SK-N-MC (cell line): ENCODE measurements at regions not wholly inside any gene's neighbourhood (a gene's known extent, or its start where the extent isn't known, plus 50 kb on each side); places are given as distances from the start of the nearest gene placed in this dataset.

Experiments used
- DNase-seq: peaks from one replicate; pipeline ENCODE4 v3.0.0-alpha.2; 2011; ENCODE audit warnings: low read depth, low spot score
- H3K27ac ChIP-seq: fragments of 200-600 bp; sonication (generic); 2 replicates; pipeline ENCODE4 v1.5.1; 2016; ENCODE audit warnings: mixed run types
- H3K36me3 ChIP-seq: fragments of 200-600 bp; sonication (generic); 2 replicates; pipeline ENCODE4 v1.6.1; 2017; ENCODE audit warnings: antibody characterized with exemption, low read length, mixed read lengths; ENCODE audit not compliant: insufficient read depth
- H3K4me3 ChIP-seq: fragments of 200-600 bp; sonication (generic); 2 replicates; pipeline ENCODE4 v1.5.1; 2016
- H3K9ac ChIP-seq: fragments of 200-600 bp; sonication (generic); 2 replicates; pipeline ENCODE4 v1.8.0; 2017; ENCODE audit warnings: mixed run types, mixed read lengths; ENCODE audit not compliant: insufficient read length
- H3K9me3 ChIP-seq: fragments of 200-600 bp; sonication (generic); 2 replicates; pipeline ENCODE4 v1.6.1; 2017; ENCODE audit warnings: low read depth, mild to moderate bottlenecking, antibody characterized with exemption, low read length, moderate library complexity, mixed read lengths
- EZH2 ChIP-seq: fragments of 200-600 bp; sonication (generic); IDR thresholded peaks from one replicate; pipeline ENCODE4 v1.6.1; 2017; ENCODE audit warnings: antibody characterized with exemption
- FOXP2 ChIP-seq: optimal IDR thresholded peaks from 2 replicates; pipeline ENCODE3; 2011; ENCODE audit warnings: mild to moderate bottlenecking, moderate library complexity; ENCODE audit not compliant: insufficient read depth; ENCODE audit errors: extremely low read length, control extremely low read depth
- POLR2AphosphoS5 ChIP-seq: IDR thresholded peaks from 2 replicates; pipeline ENCODE4 v1.6.1; 2012; ENCODE audit warnings: mild to moderate bottlenecking, low read depth, low read length, borderline replicate concordance

- TF ChIP-seq EZH2 (no peak), POLR2AphosphoS5 (no peak), FOXP2 (no peak)
- no peak for DNase-seq
- no peaks in the 10 kb centered on the region for H3K9me3 ChIP-seq
- no peak overlapping the region for H3K4me3 ChIP-seq
- H3K9ac ChIP-seq = no peak overlapping the region
- no peak overlapping the region for H3K27ac ChIP-seq
- H3K36me3 ChIP-seq = no peaks in the 10 kb centered on the region
Measured at GRCh38 chr3:34020726-34021680, 222.6 kb downstream of the PDCD6IP start.

- Histone ChIP-seq H3K4me3 (no peak overlapping the region), H3K27ac (no peak overlapping the region), H3K36me3 (no peaks in the 10 kb centered on the region), H3K9ac (no peak overlapping the region), H3K9me3 (no peaks in the 10 kb centered on the region)
- no peak for TF ChIP-seq FOXP2
- TF ChIP-seq POLR2AphosphoS5 = no peak
- no peak for TF ChIP-seq EZH2
- no peak for DNase-seq
Measured at GRCh38 chr3:34022147-34022546, 223.7 kb downstream of the PDCD6IP start.

- H3K36me3 ChIP-seq = no peaks in the 10 kb centered on the region
- no peak for DNase-seq
- H3K27ac ChIP-seq = no peak overlapping the region
- H3K9me3 ChIP-seq = no peaks in the 10 kb centered on the region
- H3K4me3 ChIP-seq = no peak overlapping the region
- H3K9ac ChIP-seq = no peak overlapping the region
- TF ChIP-seq EZH2 = no peak
- no peak for TF ChIP-seq POLR2AphosphoS5
- TF ChIP-seq FOXP2 = no peak
Measured at GRCh38 chr3:34024447-34025240, 226.2 kb downstream of the PDCD6IP start.

GRCh38 chr3:34033839-34034238, 235.4 kb downstream of the PDCD6IP start:
- no peak for DNase-seq
- Histone ChIP-seq H3K9me3 (no peaks in the 10 kb centered on the region), H3K36me3 (no peaks in the 10 kb centered on the region), H3K4me3 (no peak overlapping the region), H3K27ac (no peak overlapping the region), H3K9ac (no peak overlapping the region)
- TF ChIP-seq FOXP2 = no peak
- TF ChIP-seq EZH2 = no peak
- TF ChIP-seq POLR2AphosphoS5 = no peak

GRCh38 chr3:34034840-34035239, 236.4 kb downstream of the PDCD6IP start:
- H3K36me3 ChIP-seq = no peaks in the 10 kb centered on the region
- no peak for DNase-seq
- H3K4me3 ChIP-seq = no peak overlapping the region
- TF ChIP-seq FOXP2 (no peak), EZH2 (no peak), POLR2AphosphoS5 (no peak)
- no peak overlapping the region for H3K9ac ChIP-seq
- H3K9me3 ChIP-seq = no peaks in the 10 kb centered on the region
- H3K27ac ChIP-seq = no peak overlapping the region

- Histone ChIP-seq H3K4me3 (no peak overlapping the region), H3K9ac (no peak overlapping the region), H3K36me3 (no peaks in the 10 kb centered on the region), H3K27ac (no peak overlapping the region), H3K9me3 (no peaks in the 10 kb centered on the region)
- DNase-seq = no peak
- no peak for TF ChIP-seq POLR2AphosphoS5
- no peak for TF ChIP-seq FOXP2
- no peak for TF ChIP-seq EZH2
Measured at GRCh38 chr3:34035775-34036174, 237.3 kb downstream of the PDCD6IP start.

- DNase-seq = no peak
- no peak for TF ChIP-seq POLR2AphosphoS5
- TF ChIP-seq FOXP2 = no peak
- TF ChIP-seq EZH2 = no peak
- no peaks in the 10 kb centered on the region for H3K36me3 ChIP-seq
Measured at GRCh38 chr3:34037260-34037659, 238.8 kb downstream of the PDCD6IP start.

GRCh38 chr3:34038131-34038530, 239.7 kb downstream of the PDCD6IP start:
- Histone ChIP-seq H3K9me3 (no peaks in the 10 kb centered on the region), H3K27ac (no peak overlapping the region), H3K4me3 (no peak overlapping the region), H3K36me3 (no peaks in the 10 kb centered on the region), H3K9ac (no peak overlapping the region)
- DNase-seq = no peak
- TF ChIP-seq EZH2 (no peak), FOXP2 (no peak), POLR2AphosphoS5 (no peak)

More at GRCh38 chr3:34037260-34037659, 238.8 kb downstream of the PDCD6IP start:
- Histone ChIP-seq H3K4me3 (no peak overlapping the region), H3K27ac (no peak overlapping the region), H3K9ac (no peak overlapping the region), H3K9me3 (no peaks in the 10 kb centered on the region)
